T-cell (primary cell): ENCODE measurements at regions not wholly inside any gene's neighbourhood (a gene's known extent, or its start where the extent isn't known, plus 50 kb on each side); places are given as distances from the start of the nearest gene placed in this dataset.

Experiments
- ATAC-seq, 4 experiments: fragments of 200-7000 bp in 3 of 4; fragments of 150-1000 bp in 1 of 4; cut with Tn5 transposase; replicated peaks in 1 of 4; 1 replicate in 3 of 4; 2 replicates in 1 of 4; pipeline ENCODE4 v1.10.0; 2021; ENCODE audit warnings: moderate library complexity in 3 of 4, mild to moderate bottlenecking in 2 of 4, moderate number of reproducible peaks in 1 of 4
- CTCF ChIA-PET, 2 donors: fragments of 300-600 bp; sonication (Branson Sonifier 250); formaldehyde crosslinking; loops; one replicate each; lab custom pipeline; 2022; ENCODE audit warnings: antibody characterized with exemption in 2 of 2; lab: Charles Lee
- POLR2A ChIA-PET, 2 donors: fragments of 300-600 bp; sonication (Branson Sonifier 250); formaldehyde crosslinking; loops; one replicate each; lab custom pipeline; 2022; ENCODE audit warnings: antibody characterized with exemption in 2 of 2; lab: Charles Lee
- DNase-seq, 35 experiments: peaks; one replicate each; pipeline versions ENCODE4 v3.0.0 to v3.0.0-alpha.2; 2013 to 2023
- H3K27ac ChIP-seq: one replicate; pipeline ENCODE4 v1.5.1; 2013; ENCODE audit warnings: low read length
- H3K27me3 ChIP-seq, 2 experiments: replicated peaks in 1 of 2; 1 replicate in 1 of 2; 2 replicates in 1 of 2; pipeline versions ENCODE4 v1.6.1 to v1.7.0; 2013; ENCODE audit warnings: low read length in 1 of 2, mixed read lengths in 1 of 2; ENCODE audit not compliant: control insufficient read depth in 2 of 2, insufficient read depth in 2 of 2; ENCODE audit errors: extremely low read depth in 1 of 2
- H3K36me3 ChIP-seq, 2 donors: 1 replicate in 1 of 2; 2 replicates in 1 of 2; pipeline versions ENCODE4 v1.6.1 to v1.7.0; 2013; ENCODE audit warnings: low read length in 1 of 2; ENCODE audit not compliant: control insufficient read depth in 2 of 2, insufficient read depth in 1 of 2; ENCODE audit errors: extremely low read depth in 1 of 2
- H3K4me1 ChIP-seq, 2 experiments: 1 replicate in 1 of 2; 2 replicates in 1 of 2; pipeline versions ENCODE4 v1.6.1 to v1.7.0; 2013; ENCODE audit warnings: low read length in 2 of 2, mixed read lengths in 1 of 2; ENCODE audit not compliant: insufficient read depth in 2 of 2, control insufficient read depth in 1 of 2; ENCODE audit errors: extremely low read depth in 1 of 2
- H3K4me3 ChIP-seq, 2 donors: 1 replicate in 1 of 2; 2 replicates in 1 of 2; pipeline versions ENCODE4 v1.5.1 to v1.7.0; 2013; ENCODE audit warnings: mild to moderate bottlenecking in 2 of 2, low read length in 1 of 2, moderate library complexity in 1 of 2; ENCODE audit not compliant: control insufficient read depth in 1 of 2; ENCODE audit errors: extremely low read depth in 1 of 2
- H3K9me3 ChIP-seq: 2 replicates; pipeline ENCODE4 v1.7.0; 2013
- H3K27ac Mint-ChIP-seq, 2 donors: one replicate each; pipeline ENCODE4 v1.8.0; 2020 to 2021; ENCODE audit warnings: mild to moderate bottlenecking in 2 of 2, mixed read lengths in 2 of 2
- H3K27me3 Mint-ChIP-seq, 2 donors: one replicate each; pipeline ENCODE4 v1.8.0; 2021 to 2022; ENCODE audit warnings: mixed read lengths in 2 of 2
- H3K36me3 Mint-ChIP-seq: one replicate; pipeline ENCODE4 v1.8.0; 2021; ENCODE audit warnings: mixed read lengths
- H3K4me1 Mint-ChIP-seq, 3 donors: one replicate each; pipeline ENCODE4 v1.8.0; 2020 to 2022; ENCODE audit warnings: mixed read lengths in 3 of 3, mild to moderate bottlenecking in 1 of 3
- H3K4me3 Mint-ChIP-seq, 3 donors: one replicate each; pipeline ENCODE4 v1.8.0; 2020 to 2022; ENCODE audit warnings: mild to moderate bottlenecking in 3 of 3, mixed read lengths in 3 of 3, moderate library complexity in 3 of 3
- H3K9me3 Mint-ChIP-seq, 3 donors: one replicate each; pipeline ENCODE4 v1.8.0; 2020 to 2022; ENCODE audit warnings: mixed read lengths in 3 of 3
- WGBS: methylation state at CpG from one replicate; pipeline ENCODE4 v1.1.5; 2013; ENCODE audit warnings: missing lambda C conversion rate; ENCODE audit not compliant: insufficient coverage; 5-methylcytosine and 5-hydroxymethylcytosine counted together

- Histone ChIP-seq H3K4me3 (no peak overlapping the region), H3K4me1 (no peaks in the 10 kb centered on the region), H3K9me3 (no peaks in the 10 kb centered on the region), H3K36me3 (no peaks in the 10 kb centered on the region), H3K27ac (no peak overlapping the region), H3K27me3 (no peaks in the 10 kb centered on the region)
- H3K36me3 Mint-ChIP-seq = no peaks in the 10 kb centered on the region
- WGBS = no CpG with 5 or more reads among the region's 1 CpG
- ChIA-PET CTCF (no interaction called here), POLR2A (no interaction called here)
- no peak for ATAC-seq
- no peaks in the 10 kb centered on the region for H3K27me3 Mint-ChIP-seq
- H3K4me3 Mint-ChIP-seq = no peak overlapping the region
- H3K4me1 Mint-ChIP-seq = no peaks in the 10 kb centered on the region
- DNase-seq = no peak
- H3K27ac Mint-ChIP-seq = no peak overlapping the region
- H3K9me3 Mint-ChIP-seq = peaks cover 3 to 8% (median 7%) of the 10 kb centered on the region in 3 donors
Observed at GRCh38 chr13:65656740-65657329, 1573.3 kb downstream of the PCDH9 start.

- WGBS = no CpG with 5 or more reads among the region's 2 CpGs
- H3K27ac ChIP-seq = no peak overlapping the region
- ChIA-PET POLR2A (no interaction called here), CTCF (no interaction called here)
- Mint-ChIP-seq H3K4me3 (no peak overlapping the region), H3K27me3 (no peaks in the 10 kb centered on the region), H3K27ac (no peak overlapping the region), H3K36me3 (no peaks in the 10 kb centered on the region), H3K4me1 (no peaks in the 10 kb centered on the region), H3K9me3 (peaks cover 4 to 11% (median 7%) of the 10 kb centered on the region in 3 donors)
- H3K9me3 ChIP-seq = no peaks in the 10 kb centered on the region
- no peak overlapping the region for H3K4me3 ChIP-seq
- H3K4me1 ChIP-seq = no peaks in the 10 kb centered on the region
- no peaks in the 10 kb centered on the region for H3K27me3 ChIP-seq
- ATAC-seq = no peak
- H3K36me3 ChIP-seq = no peaks in the 10 kb centered on the region
- no peak for DNase-seq
Observed at GRCh38 chr13:65653613-65654012, 1576.5 kb downstream of the PCDH9 start.

GRCh38 chr13:65650321-65650720 lies 1579.8 kb downstream of the PCDH9 start:
- Histone ChIP-seq H3K4me3 (no peak overlapping the region), H3K27ac (no peak overlapping the region), H3K36me3 (no peaks in the 10 kb centered on the region), H3K4me1 (no peaks in the 10 kb centered on the region), H3K9me3 (no peaks in the 10 kb centered on the region), H3K27me3 (no peaks in the 10 kb centered on the region)
- no peaks in the 10 kb centered on the region for H3K27me3 Mint-ChIP-seq
- peaks cover 4 to 10% (median 8%) of the 10 kb centered on the region in 3 donors for H3K9me3 Mint-ChIP-seq
- CTCF ChIA-PET = no interaction called here
- no peak for DNase-seq
- H3K4me1 Mint-ChIP-seq = no peaks in the 10 kb centered on the region
- H3K36me3 Mint-ChIP-seq = no peaks in the 10 kb centered on the region
- ATAC-seq = no peak
- POLR2A ChIA-PET = interaction anchor here in 1 of 2 donors (0.7 kb wide), 1 partner anchor 835 kb away, joined by 4 read pairs; no protein-coding TSS in a partner anchor
- no peak overlapping the region for H3K4me3 Mint-ChIP-seq
- no peak overlapping the region for H3K27ac Mint-ChIP-seq
- WGBS = no CpG with 5 or more reads among the region's 5 CpGs

- H3K9me3 ChIP-seq = no peaks in the 10 kb centered on the region
- Mint-ChIP-seq H3K36me3 (no peaks in the 10 kb centered on the region), H3K4me1 (no peaks in the 10 kb centered on the region), H3K27ac (no peak overlapping the region), H3K4me3 (no peak overlapping the region), H3K27me3 (no peaks in the 10 kb centered on the region), H3K9me3 (peaks cover 2 to 14% (median 9%) of the 10 kb centered on the region in 3 donors)
- H3K27me3 ChIP-seq = no peaks in the 10 kb centered on the region
- CTCF ChIA-PET = no interaction called here
- no peak for ATAC-seq
- H3K4me3 ChIP-seq = no peak overlapping the region
- H3K4me1 ChIP-seq = no peaks in the 10 kb centered on the region
- WGBS = no CpG with 5 or more reads among the region's 4 CpGs
- no peak for DNase-seq
- no peaks in the 10 kb centered on the region for H3K36me3 ChIP-seq
- H3K27ac ChIP-seq = no peak overlapping the region
- POLR2A ChIA-PET = no interaction called here
Observed at GRCh38 chr13:65642996-65643395, 1587.1 kb downstream of the PCDH9 start.

GRCh38 chr13:65642301-65642700 lies 1587.8 kb downstream of the PCDH9 start:
- Histone ChIP-seq H3K27ac (no peak overlapping the region), H3K9me3 (no peaks in the 10 kb centered on the region), H3K27me3 (no peaks in the 10 kb centered on the region), H3K4me1 (no peaks in the 10 kb centered on the region), H3K36me3 (no peaks in the 10 kb centered on the region), H3K4me3 (no peak overlapping the region)
- ChIA-PET CTCF (no interaction called here), POLR2A (interaction anchor here in 1 of 2 donors (0.6 kb wide), 1 partner anchor 257 kb away, joined by 4 read pairs; no protein-coding TSS in a partner anchor)
- ATAC-seq = no peak
- Mint-ChIP-seq H3K36me3 (no peaks in the 10 kb centered on the region), H3K27ac (no peak overlapping the region), H3K4me1 (no peaks in the 10 kb centered on the region), H3K27me3 (no peaks in the 10 kb centered on the region), H3K9me3 (peaks cover 2 to 17% (median 8%) of the 10 kb centered on the region in 3 donors), H3K4me3 (no peak overlapping the region)
- DNase-seq = no peak

GRCh38 chr13:65638572-65639168 lies 1591.5 kb downstream of the PCDH9 start:
- no CpG with 5 or more reads among the region's 2 CpGs for WGBS
- Mint-ChIP-seq H3K4me1 (no peaks in the 10 kb centered on the region), H3K36me3 (no peaks in the 10 kb centered on the region), H3K27me3 (no peaks in the 10 kb centered on the region), H3K9me3 (peaks cover 0 to 7% (median 6%) of the 10 kb centered on the region in 3 donors), H3K4me3 (no peak overlapping the region), H3K27ac (no peak overlapping the region)
- no peak overlapping the region for H3K27ac ChIP-seq
- H3K36me3 ChIP-seq = no peaks in the 10 kb centered on the region
- CTCF ChIA-PET = no interaction called here
- H3K9me3 ChIP-seq = no peaks in the 10 kb centered on the region
- H3K4me1 ChIP-seq = no peaks in the 10 kb centered on the region
- H3K27me3 ChIP-seq = no peaks in the 10 kb centered on the region
- no peak for ATAC-seq
- POLR2A ChIA-PET = no interaction called here
- no peak for DNase-seq
- no peak overlapping the region for H3K4me3 ChIP-seq
